Osteoblast (primary cell): ENCODE measurements at regions not wholly inside any gene's neighbourhood (a gene's known extent, or its start where the extent isn't known, plus 50 kb on each side); places are given as distances from the start of the nearest gene placed in this dataset.

Source experiments
- DNase-seq: peaks from one replicate; pipeline ENCODE4 v3.0.0; 2011; ENCODE audit warnings: low spot score, mixed read lengths; ENCODE audit not compliant: insufficient read length; ENCODE audit errors: missing footprints
- H2AFZ ChIP-seq: 2 replicates; pipeline ENCODE4 v1.6.0; 2011; ENCODE audit warnings: mild to moderate bottlenecking, low read length
- H3K27ac ChIP-seq: 2 replicates; pipeline ENCODE4 v1.5.1; 2011; ENCODE audit warnings: mild to moderate bottlenecking, low read depth, low read length, moderate library complexity
- H3K27me3 ChIP-seq: 2 replicates; pipeline ENCODE4 v1.6.0; 2012; ENCODE audit warnings: mild to moderate bottlenecking, control low read depth, inconsistent platforms, low read length, moderate library complexity; ENCODE audit not compliant: insufficient read depth
- H3K36me3 ChIP-seq: 2 replicates; pipeline ENCODE4 v1.5.1; 2011; ENCODE audit warnings: mild to moderate bottlenecking, low read length, control low read depth, moderate library complexity; ENCODE audit not compliant: insufficient read depth
- H3K4me1 ChIP-seq: 2 replicates; pipeline ENCODE4 v1.5.1; 2011; ENCODE audit warnings: mild to moderate bottlenecking, low read length, control low read depth, moderate library complexity; ENCODE audit not compliant: insufficient read depth
- H3K4me2 ChIP-seq: 2 replicates; pipeline ENCODE4 v1.6.0; 2011; ENCODE audit warnings: mild to moderate bottlenecking, low read length; ENCODE audit not compliant: insufficient read depth
- H3K4me3 ChIP-seq: fragments of 200-600 bp; sonication (generic); 3 replicates; pipeline ENCODE4 v1.5.1; 2012; ENCODE audit warnings: mild to moderate bottlenecking, low read length, inconsistent platforms; ENCODE audit not compliant: insufficient read depth
- H3K79me2 ChIP-seq: 2 replicates; pipeline ENCODE4 v1.6.0; 2012; ENCODE audit warnings: mild to moderate bottlenecking, low read length, control low read depth, inconsistent platforms; ENCODE audit not compliant: insufficient read depth
- H3K9me3 ChIP-seq: 2 replicates; pipeline ENCODE4 v1.5.1; 2011; ENCODE audit warnings: low read depth, low read length, control low read depth
- H4K20me1 ChIP-seq: 2 replicates; pipeline ENCODE4 v1.6.0; 2012; ENCODE audit warnings: mild to moderate bottlenecking, low read length, control low read depth; ENCODE audit not compliant: insufficient read depth
- TF ChIP-seq, protein P1 (sequence below): IDR thresholded peaks from 2 replicates; pipeline ENCODE4 v1.5.1; 2011; ENCODE audit warnings: mild to moderate bottlenecking, low read depth, low read length, moderate library complexity; ENCODE audit errors: extremely low read depth

GRCh38 chr5:5009240-5009639 lies 130.9 kb upstream of the ADAMTS16 start:
- DNase-seq: no peak
- no peak overlapping the region for H3K27ac ChIP-seq
- H3K36me3 ChIP-seq: no peaks in the 10 kb centered on the region
- no peak overlapping the region for H3K4me3 ChIP-seq
- no peaks in the 10 kb centered on the region for H3K27me3 ChIP-seq
- TF ChIP-seq, protein P1, sequence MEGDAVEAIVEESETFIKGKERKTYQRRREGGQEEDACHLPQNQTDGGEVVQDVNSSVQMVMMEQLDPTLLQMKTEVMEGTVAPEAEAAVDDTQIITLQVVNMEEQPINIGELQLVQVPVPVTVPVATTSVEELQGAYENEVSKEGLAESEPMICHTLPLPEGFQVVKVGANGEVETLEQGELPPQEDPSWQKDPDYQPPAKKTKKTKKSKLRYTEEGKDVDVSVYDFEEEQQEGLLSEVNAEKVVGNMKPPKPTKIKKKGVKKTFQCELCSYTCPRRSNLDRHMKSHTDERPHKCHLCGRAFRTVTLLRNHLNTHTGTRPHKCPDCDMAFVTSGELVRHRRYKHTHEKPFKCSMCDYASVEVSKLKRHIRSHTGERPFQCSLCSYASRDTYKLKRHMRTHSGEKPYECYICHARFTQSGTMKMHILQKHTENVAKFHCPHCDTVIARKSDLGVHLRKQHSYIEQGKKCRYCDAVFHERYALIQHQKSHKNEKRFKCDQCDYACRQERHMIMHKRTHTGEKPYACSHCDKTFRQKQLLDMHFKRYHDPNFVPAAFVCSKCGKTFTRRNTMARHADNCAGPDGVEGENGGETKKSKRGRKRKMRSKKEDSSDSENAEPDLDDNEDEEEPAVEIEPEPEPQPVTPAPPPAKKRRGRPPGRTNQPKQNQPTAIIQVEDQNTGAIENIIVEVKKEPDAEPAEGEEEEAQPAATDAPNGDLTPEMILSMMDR: no peak
- peak overlapping the region; percentile 36 for H2AFZ ChIP-seq
- no peaks in the 10 kb centered on the region for H4K20me1 ChIP-seq
- no peaks in the 10 kb centered on the region for H3K9me3 ChIP-seq
- peaks cover 4% of the 10 kb centered on the region for H3K4me1 ChIP-seq
- H3K4me2 ChIP-seq: no peak overlapping the region
- no peaks in the 10 kb centered on the region for H3K79me2 ChIP-seq

DNA sequence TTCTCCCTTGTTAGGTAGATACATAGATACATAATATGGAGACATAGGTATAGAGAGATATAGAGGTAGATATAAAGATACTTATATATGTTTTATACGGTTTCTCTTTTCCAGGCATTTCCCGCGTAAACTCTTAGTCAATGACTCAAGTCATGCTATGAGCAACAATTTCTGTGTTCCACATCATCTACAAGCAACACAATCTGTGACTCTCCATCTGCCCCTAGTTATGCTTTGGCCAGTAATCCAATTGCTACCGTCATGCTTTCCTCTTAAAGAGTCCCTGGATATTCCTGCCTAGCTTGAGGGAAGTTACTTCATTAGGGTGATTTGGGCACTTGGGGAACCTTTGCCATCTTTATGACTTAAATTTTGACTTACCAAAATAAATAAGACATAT lies 129.0 kb upstream of the ADAMTS16 start:
- no peaks in the 10 kb centered on the region for H3K36me3 ChIP-seq
- no peaks in the 10 kb centered on the region for H3K9me3 ChIP-seq
- DNase-seq: no peak
- H4K20me1 ChIP-seq: no peaks in the 10 kb centered on the region
- H3K4me2 ChIP-seq: no peak overlapping the region
- H3K79me2 ChIP-seq: no peaks in the 10 kb centered on the region
- no peak overlapping the region for H3K27ac ChIP-seq
- TF ChIP-seq, protein P1: no peak
- peaks cover 18% of the 10 kb centered on the region for H3K4me1 ChIP-seq
- H3K27me3 ChIP-seq: no peaks in the 10 kb centered on the region
- no peak overlapping the region for H2AFZ ChIP-seq
- H3K4me3 ChIP-seq: no peak overlapping the region

DNA sequence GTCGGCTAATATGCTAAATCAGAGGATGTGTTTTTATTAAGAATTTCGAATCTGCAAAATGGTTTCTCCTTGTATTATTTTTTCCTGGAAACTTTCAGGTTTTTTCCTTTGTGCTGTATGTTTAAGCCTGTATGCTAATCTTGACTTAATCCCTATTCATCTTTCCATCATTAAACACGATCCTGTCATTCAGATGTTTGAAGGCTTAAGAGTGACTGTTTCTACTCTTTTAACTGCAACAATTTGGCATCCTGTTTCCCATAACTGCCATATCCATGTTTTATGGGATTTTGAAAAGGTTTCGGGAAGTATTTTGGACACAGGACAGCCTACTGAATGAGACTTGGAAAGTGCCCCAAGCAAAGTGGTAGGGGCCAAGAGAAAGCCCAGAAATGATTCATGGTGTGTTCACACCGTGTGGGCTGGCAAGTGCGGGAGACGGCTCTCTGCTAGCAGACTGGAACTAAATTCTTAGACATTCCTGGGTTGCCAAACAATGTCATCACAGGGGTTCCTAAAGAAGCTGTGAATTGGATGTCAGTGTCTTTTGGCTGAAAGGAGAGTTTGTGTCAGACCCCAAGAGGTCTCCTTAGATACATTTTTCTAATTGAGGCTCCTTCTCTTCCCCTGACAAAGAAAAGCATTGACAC lies 125.4 kb upstream of the ADAMTS16 start:
- H3K4me1 ChIP-seq: peaks cover 30% of the 10 kb centered on the region
- H3K27me3 ChIP-seq: no peaks in the 10 kb centered on the region
- TF ChIP-seq, protein P1: no peak
- H3K4me3 ChIP-seq: peak overlapping the region; percentile 30
- peak overlapping the region; percentile 53 for H3K4me2 ChIP-seq
- H3K79me2 ChIP-seq: no peaks in the 10 kb centered on the region
- H2AFZ ChIP-seq: peak overlapping the region; percentile 71
- H3K9me3 ChIP-seq: no peaks in the 10 kb centered on the region
- H3K36me3 ChIP-seq: no peaks in the 10 kb centered on the region
- H3K27ac ChIP-seq: peak overlapping the region; percentile 71
- no peaks in the 10 kb centered on the region for H4K20me1 ChIP-seq
- DNase-seq: no peak

- DNase-seq: peak; percentile 81
- H3K79me2 ChIP-seq: no peaks in the 10 kb centered on the region
- no peaks in the 10 kb centered on the region for H3K36me3 ChIP-seq
- H3K27ac ChIP-seq: peak overlapping the region; percentile 82
- peak overlapping the region; percentile 35 for H3K4me2 ChIP-seq
- no peaks in the 10 kb centered on the region for H3K27me3 ChIP-seq
- peak overlapping the region; percentile 49 for H2AFZ ChIP-seq
- H3K9me3 ChIP-seq: no peaks in the 10 kb centered on the region
- peaks cover 30% of the 10 kb centered on the region for H3K4me1 ChIP-seq
- TF ChIP-seq, protein P1: no peak
- H4K20me1 ChIP-seq: no peaks in the 10 kb centered on the region
- H3K4me3 ChIP-seq: peak overlapping the region; percentile 5
These were observed 122.1 kb upstream of the ADAMTS16 start for GRCh38 chr5:5017827-5018577.
